Progenitor cell of endocrine pancreas (in vitro differentiated cells): ENCODE measurements at regions not wholly inside any gene's neighbourhood (a gene's known extent, or its start where the extent isn't known, plus 50 kb on each side); places are given as distances from the start of the nearest gene placed in this dataset.

Experiments
- DNase-seq: peaks from one replicate; pipeline ENCODE4 v3.0.0; 2021; ENCODE audit warnings: low spot score; ENCODE audit not compliant: unreplicated experiment
- H3K27ac Mint-ChIP-seq: 2 replicates; pipeline ENCODE4 v1.8.0; 2021; ENCODE audit warnings: mild to moderate bottlenecking, moderate library complexity, mixed read lengths
- H3K27me3 Mint-ChIP-seq: 2 replicates; pipeline ENCODE4 v1.8.0; 2021; ENCODE audit warnings: mixed read lengths
- H3K36me3 Mint-ChIP-seq: 2 replicates; pipeline ENCODE4 v1.8.0; 2022; ENCODE audit warnings: mixed read lengths; ENCODE audit not compliant: insufficient read depth
- H3K4me1 Mint-ChIP-seq: 2 replicates; pipeline ENCODE4 v1.8.0; 2021; ENCODE audit warnings: low read depth, mixed read lengths
- H3K4me3 Mint-ChIP-seq: 2 replicates; pipeline ENCODE4 v1.8.0; 2021; ENCODE audit warnings: low read depth, mild to moderate bottlenecking, moderate library complexity, mixed read lengths
- H3K9me3 Mint-ChIP-seq: 2 replicates; pipeline ENCODE4 v1.8.0; 2021; ENCODE audit warnings: low read depth, mixed read lengths
- CTCF ChIP-seq: fragments of 200-600 bp; sonication (generic); IDR thresholded peaks from one replicate; pipeline ENCODE4 v1.5.0; 2021; ENCODE audit warnings: antibody characterized with exemption, mild to moderate bottlenecking; ENCODE audit not compliant: unreplicated experiment

- TF ChIP-seq CTCF, result no peak
- Mint-ChIP-seq H3K27ac (no peak overlapping the region), H3K36me3 (no peaks in the 10 kb centered on the region), H3K27me3 (peaks cover 46% of the 10 kb centered on the region), H3K4me3 (no peak overlapping the region), H3K4me1 (peaks cover 8% of the 10 kb centered on the region), H3K9me3 (no peaks in the 10 kb centered on the region)
- DNase-seq, result no peak
These were observed 50.7 kb upstream of the DIAPH3 start for GRCh38 chr13:60214213-60215055.

- no peak for TF ChIP-seq CTCF
- DNase-seq, result no peak
- Mint-ChIP-seq H3K4me1 (peaks cover 2% of the 10 kb centered on the region), H3K4me3 (no peak overlapping the region), H3K27ac (no peak overlapping the region), H3K36me3 (no peaks in the 10 kb centered on the region), H3K9me3 (no peaks in the 10 kb centered on the region), H3K27me3 (peaks cover 30% of the 10 kb centered on the region)
These were observed 56.3 kb upstream of the DIAPH3 start for GRCh38 chr13:60220072-60220471.

- Mint-ChIP-seq H3K9me3 (no peaks in the 10 kb centered on the region), H3K4me3 (no peak overlapping the region), H3K27ac (no peak overlapping the region), H3K27me3 (peaks cover 20% of the 10 kb centered on the region), H3K4me1 (peaks cover 2% of the 10 kb centered on the region), H3K36me3 (no peaks in the 10 kb centered on the region)
- no peak for DNase-seq
- no peak for TF ChIP-seq CTCF
These were observed 57.9 kb upstream of the DIAPH3 start for GRCh38 chr13:60221581-60221980.

- no peak for DNase-seq
- Mint-ChIP-seq H3K9me3 (no peaks in the 10 kb centered on the region), H3K27me3 (no peaks in the 10 kb centered on the region), H3K27ac (no peak overlapping the region), H3K4me3 (no peak overlapping the region), H3K36me3 (no peaks in the 10 kb centered on the region), H3K4me1 (peaks cover 9% of the 10 kb centered on the region)
- TF ChIP-seq CTCF, result peak; percentile 37
These were observed 62.8 kb upstream of the DIAPH3 start for GRCh38 chr13:60226507-60226906.

GRCh38 chr13:60227158-60227557 is 63.4 kb upstream of the DIAPH3 start:
- H3K36me3 Mint-ChIP-seq, result no peaks in the 10 kb centered on the region
- peaks cover 9% of the 10 kb centered on the region for H3K4me1 Mint-ChIP-seq
- no peaks in the 10 kb centered on the region for H3K9me3 Mint-ChIP-seq
- no peak for TF ChIP-seq CTCF
- no peak overlapping the region for H3K27ac Mint-ChIP-seq
- no peaks in the 10 kb centered on the region for H3K27me3 Mint-ChIP-seq
- no peak overlapping the region for H3K4me3 Mint-ChIP-seq
- no peak for DNase-seq
